Psoas muscle (tissue), 7 donors: ENCODE measurements at regions not wholly inside any gene's neighbourhood (a gene's known extent, or its start where the extent isn't known, plus 50 kb on each side); places are given as distances from the start of the nearest gene placed in this dataset.

Experiments
- ATAC-seq, 4 donors: fragments of 200-7000 bp; cut with Tn5 transposase; one replicate each; pipeline ENCODE4 v1.9.1; 2020; ENCODE audit warnings: moderate library complexity in 3 of 4, mild to moderate bottlenecking in 2 of 4
- DNase-seq, 2 donors: peaks; one replicate each; pipeline ENCODE4 v3.0.0-alpha.2; 2020
- H3K27ac ChIP-seq: fragments of 200-600 bp; one replicate; pipeline ENCODE4 v1.8.0; 2022
- H3K27me3 ChIP-seq, 3 donors: fragments of 200-600 bp in 1 of 3; one replicate each; pipeline versions ENCODE4 v1.6.1 to v1.8.0; 2013 to 2022; ENCODE audit warnings: low read length in 2 of 3, mild to moderate bottlenecking in 2 of 3, moderate library complexity in 1 of 3; ENCODE audit not compliant: insufficient read depth in 3 of 3
- H3K36me3 ChIP-seq, 2 donors: fragments of 200-600 bp in 1 of 2; one replicate each; pipeline versions ENCODE4 v1.6.1 to v1.8.0; 2013 to 2022; ENCODE audit warnings: low read depth in 1 of 2, mild to moderate bottlenecking in 1 of 2, moderate library complexity in 1 of 2; ENCODE audit not compliant: insufficient read depth in 1 of 2
- H3K4me1 ChIP-seq: fragments of 200-600 bp; one replicate; pipeline ENCODE4 v1.8.0; 2022
- H3K4me3 ChIP-seq: fragments of 200-600 bp; one replicate; pipeline ENCODE4 v1.8.0; 2022; ENCODE audit warnings: mild to moderate bottlenecking
- H3K9me3 ChIP-seq: fragments of 200-600 bp; one replicate; pipeline ENCODE4 v1.8.0; 2022
- CTCF ChIP-seq: fragments of 200-600 bp; IDR thresholded peaks from one replicate; pipeline ENCODE4 v1.8.0; 2022; ENCODE audit warnings: antibody characterized with exemption
- WGBS, 3 donors: extraction: QIAGEN DNeasy Blood & Tissue Kit; methylation state at CpG; one replicate each; pipeline versions ENCODE4 v1.1.6 to v1.1.7; 2013; 5-methylcytosine and 5-hydroxymethylcytosine counted together
- intact Hi-C, 2 donors: fragments of 100-400 bp; cut with DNase I; formaldehyde crosslinking; loops; one replicate each; pipeline versions ENCODE4 v1.11.0 to v1.14.2; 2022
- donor health status: healthy with polysubstance abuse.
- donor health status: DM: no; HTN: no; CAD: no; lungs with moderate emphysema.
- donor health status: Bipolar disorder and iron deficiency.
- donor health status: healthy.
- donor health status: DM: yes; HTN: yes; CAD: no.
- donor health status: DM: no; HTN: no; CAD: no.
- donor health status: DM: yes; HTN: yes; CAD: no.

GRCh38 chr3:13179181-13179580 is 106.0 kb upstream of the IQSEC1 start:
- no peak for DNase-seq
- ATAC-seq: no peak
- no peak overlapping the region for H3K4me3 ChIP-seq

DNA sequence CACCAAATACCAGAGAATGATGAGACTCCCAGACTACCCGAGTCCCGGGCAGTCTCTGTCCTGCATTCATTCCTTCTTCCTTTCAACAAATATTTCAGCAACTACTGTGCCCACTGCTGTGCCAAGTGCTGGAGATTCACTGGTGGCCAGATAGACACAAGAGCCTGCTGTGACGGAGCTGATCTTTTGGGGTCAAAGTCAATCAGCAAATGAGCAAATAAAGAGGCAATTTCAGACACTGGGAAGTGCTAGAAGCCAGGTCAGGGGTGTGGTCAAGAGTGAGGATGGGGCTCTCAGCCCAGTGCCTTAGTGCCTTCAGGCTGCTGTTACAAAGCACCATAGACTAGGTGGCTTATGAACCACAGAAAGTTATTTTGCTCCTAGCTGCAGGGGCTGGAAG is 104.9 kb upstream of the IQSEC1 start:
- no peak for DNase-seq
- Histone ChIP-seq H3K4me3 (no peak overlapping the region), H3K9me3 (peaks cover 9% of the 10 kb centered on the region), H3K36me3 (no peaks in the 10 kb centered on the region), H3K4me1 (no peaks in the 10 kb centered on the region), H3K27me3 (no peaks in the 10 kb centered on the region), H3K27ac (no peak overlapping the region)
- no peak for TF ChIP-seq CTCF
- no peak for ATAC-seq
- whole genome bisulfite sequencing, 3 donors: 93 to 97% (median 97%) methylated on average over 3 of the region's 3 CpGs
- intact Hi-C loops: no loop called here

More at GRCh38 chr3:13179181-13179580, 106.0 kb upstream of the IQSEC1 start:
- WGBS, 3 donors: 78 to 81% (median 78%) methylated on average over 1 of the region's 1 CpG
- intact Hi-C loops: no loop called here
- no peak overlapping the region for H3K27ac ChIP-seq
- no peaks in the 10 kb centered on the region for H3K4me1 ChIP-seq
- H3K27me3 ChIP-seq: no peaks in the 10 kb centered on the region
- TF ChIP-seq CTCF: no peak
- peaks cover 9% of the 10 kb centered on the region for H3K9me3 ChIP-seq
- H3K36me3 ChIP-seq: no peaks in the 10 kb centered on the region

DNA sequence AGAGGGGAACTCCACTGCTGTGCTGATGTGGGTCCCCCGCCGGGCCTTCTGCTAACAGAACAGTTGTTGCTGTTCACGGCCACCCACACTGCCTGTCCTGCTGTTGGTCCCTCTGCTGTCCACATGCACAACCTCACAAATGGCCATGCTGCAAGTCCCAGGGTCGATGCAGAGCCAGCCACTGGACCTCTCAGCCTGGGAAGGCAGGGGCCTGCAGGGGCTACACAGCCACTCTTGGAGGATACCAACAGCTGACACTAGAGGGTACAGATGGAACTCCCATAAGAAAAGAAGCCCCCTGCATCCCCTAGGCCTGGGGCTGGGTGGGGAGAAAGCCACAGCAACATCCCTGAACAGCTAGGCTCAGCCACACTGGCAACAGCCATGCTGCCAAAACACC is 104.4 kb upstream of the IQSEC1 start:
- no peaks in the 10 kb centered on the region for H3K27me3 ChIP-seq
- 78 to 81% (median 79%) methylated on average over 4 of the region's 4 CpGs for WGBS, 3 donors
- H3K4me3 ChIP-seq: no peak overlapping the region
- no peak for TF ChIP-seq CTCF
- DNase-seq (no peak), ATAC-seq (no peak)
- peaks cover 9% of the 10 kb centered on the region for H3K9me3 ChIP-seq
- no peak overlapping the region for H3K27ac ChIP-seq
- no peaks in the 10 kb centered on the region for H3K4me1 ChIP-seq
- intact Hi-C loops: no loop called here
- H3K36me3 ChIP-seq: no peaks in the 10 kb centered on the region

DNA sequence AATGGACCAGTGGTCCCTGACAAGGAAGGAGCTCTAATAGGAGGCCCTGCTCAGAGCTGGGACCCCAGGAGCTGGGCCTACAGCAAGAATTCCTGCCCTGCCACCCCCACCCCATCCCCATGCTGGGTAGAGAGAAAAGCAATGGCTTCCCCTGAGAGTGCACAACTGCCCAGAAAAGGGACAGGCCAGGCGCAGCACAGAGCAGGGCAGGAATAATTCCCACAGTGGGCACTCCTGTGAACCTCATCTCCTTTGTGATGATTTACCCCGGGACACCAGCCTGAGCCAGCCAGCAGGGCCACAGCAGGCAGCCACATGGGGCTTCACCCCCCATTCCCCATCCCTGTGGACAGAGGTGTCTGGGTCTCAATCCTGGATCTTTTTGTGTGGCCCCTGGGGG is 104.0 kb upstream of the IQSEC1 start:
- intact Hi-C loops: no loop called here
- DNase-seq (no peak), ATAC-seq (no peak)
- Histone ChIP-seq H3K36me3 (no peaks in the 10 kb centered on the region), H3K9me3 (peaks cover 9% of the 10 kb centered on the region), H3K27me3 (no peaks in the 10 kb centered on the region), H3K4me1 (no peaks in the 10 kb centered on the region), H3K27ac (no peak overlapping the region), H3K4me3 (no peak overlapping the region)
- no peak for TF ChIP-seq CTCF
- WGBS, 3 donors: 87 to 100% (median 88%) methylated on average over 2 of the region's 2 CpGs

DNA sequence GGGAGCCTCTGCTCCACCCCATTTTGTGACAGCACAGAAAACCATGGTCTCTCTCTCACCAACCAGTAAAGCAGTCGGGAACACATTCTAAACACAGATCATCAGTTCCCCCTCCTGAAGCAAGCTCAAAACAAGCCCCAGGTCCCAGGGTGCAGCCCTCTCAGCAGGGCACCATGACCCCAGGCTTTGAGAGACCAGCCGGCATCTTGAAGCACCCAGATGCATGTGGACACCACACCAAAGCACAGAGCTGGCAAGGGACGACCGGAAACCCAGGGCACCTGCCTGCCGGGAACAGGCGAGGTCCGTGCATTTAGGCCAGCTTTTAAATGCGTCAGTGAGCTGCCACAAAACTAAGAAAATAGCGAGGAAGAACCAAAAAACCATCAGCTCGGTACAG is 103.2 kb upstream of the IQSEC1 start:
- Histone ChIP-seq H3K9me3 (peaks cover 9% of the 10 kb centered on the region), H3K4me3 (no peak overlapping the region), H3K36me3 (no peaks in the 10 kb centered on the region), H3K27me3 (no peaks in the 10 kb centered on the region), H3K4me1 (no peaks in the 10 kb centered on the region), H3K27ac (no peak overlapping the region)
- 89 to 94% (median 90%) methylated on average over 10 of the region's 10 CpGs for WGBS, 3 donors
- intact Hi-C loops: no loop called here
- ATAC-seq (no peak), DNase-seq (no peak)
- no peak for TF ChIP-seq CTCF
